ENCODE measurements at regions not wholly inside any gene's neighbourhood (a gene's known extent, or its start where the extent isn't known, plus 50 kb on each side); places are given as distances from the start of the nearest gene placed in this dataset.

- DNase-seq (ENCODE audit: low read depth), result no peak
These were observed 52.8 kb upstream of the FBXL7 start for GRCh38 chr5:15447209-15447608.

DNA sequence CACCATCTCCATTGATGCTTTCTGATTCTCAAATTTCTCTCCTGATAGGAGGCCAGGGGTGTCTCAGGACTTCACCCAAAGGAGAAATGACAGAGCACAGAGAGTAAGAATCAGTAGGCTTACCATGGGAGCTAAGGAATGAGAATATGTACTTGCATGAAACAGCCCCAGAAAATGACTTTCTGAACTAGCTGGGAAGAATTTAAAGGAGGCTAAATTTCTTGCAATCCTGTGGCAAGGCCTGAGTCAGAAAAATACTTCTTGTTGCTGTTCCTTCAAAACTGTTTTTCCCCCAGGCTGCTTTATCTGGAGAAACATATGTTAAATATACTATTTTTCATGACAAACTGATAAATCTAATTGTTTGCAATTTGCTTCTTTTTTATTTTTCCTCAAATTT, 53.4 kb upstream of the FBXL7 start:
- DNase-seq (ENCODE audit: low read depth), result no peak

- no peak for DNase-seq (ENCODE audit: low read depth)
These were observed 57.8 kb upstream of the FBXL7 start for GRCh38 chr5:15442193-15442570.

- no peak for DNase-seq (ENCODE audit: low read depth)
These were observed 58.4 kb upstream of the FBXL7 start for GRCh38 chr5:15441433-15442192.

GRCh38 chr5:15440434-15440833, 59.5 kb upstream of the FBXL7 start:
- no peak for DNase-seq (ENCODE audit: low read depth)

GRCh38 chr5:15439801-15440200, 60.2 kb upstream of the FBXL7 start:
- no peak for DNase-seq (ENCODE audit: low read depth)

DNA sequence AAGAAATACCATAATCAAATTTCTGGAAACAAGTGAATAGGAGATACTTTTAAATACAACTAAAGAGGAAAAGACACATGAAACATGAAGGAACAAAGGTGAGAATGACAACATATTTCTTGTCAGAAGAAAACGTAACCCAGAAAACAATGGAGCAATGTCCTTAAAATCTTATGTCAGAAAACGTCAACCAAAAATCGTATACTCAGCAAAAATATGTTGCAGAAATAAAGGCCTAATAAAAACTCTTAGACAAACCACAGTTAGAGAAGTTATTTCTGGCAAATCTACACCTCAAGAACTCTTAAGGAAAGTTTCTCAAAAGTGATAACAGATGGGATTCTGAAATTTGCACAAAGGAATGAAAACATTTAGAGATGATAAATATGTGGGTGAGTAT, 66.3 kb upstream of the FBXL7 start:
- DNase-seq (ENCODE audit: low read depth), result no peak

- no peak for DNase-seq (ENCODE audit: low read depth)
These were observed 68.1 kb upstream of the FBXL7 start for GRCh38 chr5:15431923-15432322.

DNA sequence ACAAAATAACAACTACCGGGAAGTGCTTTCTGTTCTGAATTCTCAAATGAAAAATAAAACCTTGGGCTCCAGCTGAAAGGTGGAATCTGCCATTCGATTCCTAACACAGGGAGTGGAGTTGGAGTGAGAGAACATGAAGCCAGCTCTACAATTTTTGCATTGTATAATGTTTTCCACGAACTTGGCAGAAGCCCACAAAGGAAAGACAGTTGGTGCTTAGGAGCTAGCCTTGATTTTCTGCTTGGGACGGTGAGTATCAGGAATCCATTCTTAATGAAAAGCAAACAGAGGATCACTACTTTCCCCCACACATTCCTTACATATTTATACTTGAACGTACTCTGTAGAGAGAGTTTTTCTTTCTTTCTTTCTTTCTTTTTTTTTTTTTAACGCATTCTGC, 74.2 kb upstream of the FBXL7 start:
- no peak for DNase-seq (ENCODE audit: low read depth)

- no peak for DNase-seq (ENCODE audit: low read depth)
These were observed 75.2 kb upstream of the FBXL7 start for GRCh38 chr5:15424769-15425168.

DNA sequence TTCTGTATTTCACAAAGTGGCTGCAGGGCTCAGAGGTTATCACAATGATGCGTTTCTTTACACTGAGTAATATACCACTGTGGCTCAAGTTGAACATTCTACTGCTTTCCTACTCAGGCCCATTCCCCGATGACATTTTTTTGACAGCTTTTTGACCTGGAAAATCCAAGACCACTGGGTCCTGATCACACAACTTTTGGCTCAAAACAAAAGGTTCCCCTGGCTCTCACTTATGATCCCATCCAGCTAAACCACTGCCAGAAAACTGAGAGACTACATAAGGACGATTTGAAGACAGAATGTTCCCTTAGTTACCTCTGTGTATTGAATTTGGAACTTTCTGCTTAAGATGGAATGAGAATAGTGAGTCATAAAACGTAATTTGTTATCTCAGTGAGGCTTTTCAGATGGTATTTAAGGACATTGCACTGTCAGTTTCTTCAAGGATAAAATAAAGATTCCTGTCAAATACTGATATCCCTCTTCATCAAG, 78.0 kb upstream of the FBXL7 start:
- DNase-seq (ENCODE audit: low read depth), result no peak

GRCh38 chr5:15421381-15421780, 78.6 kb upstream of the FBXL7 start:
- DNase-seq (ENCODE audit: low read depth), result no peak

DNA sequence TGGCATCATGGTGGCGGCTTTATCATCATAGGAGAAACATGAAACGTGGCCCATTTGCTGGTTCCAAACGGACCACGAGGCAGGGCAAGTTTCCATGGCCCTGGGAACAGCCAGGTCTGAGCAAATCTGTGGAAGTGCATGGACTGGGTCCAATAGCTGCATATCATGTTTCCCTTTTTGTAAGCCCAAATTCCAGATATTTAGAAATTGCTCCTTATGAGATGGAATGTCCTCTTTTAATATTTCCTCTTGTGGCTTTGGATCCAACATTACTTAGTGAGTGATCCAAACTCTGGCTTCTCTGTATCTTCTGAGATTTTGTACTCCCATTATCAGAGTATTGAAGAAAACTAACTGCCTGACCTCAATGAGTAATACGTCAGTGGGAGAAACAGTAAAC, 79.8 kb upstream of the FBXL7 start:
- no peak for DNase-seq (ENCODE audit: low read depth)

DNA sequence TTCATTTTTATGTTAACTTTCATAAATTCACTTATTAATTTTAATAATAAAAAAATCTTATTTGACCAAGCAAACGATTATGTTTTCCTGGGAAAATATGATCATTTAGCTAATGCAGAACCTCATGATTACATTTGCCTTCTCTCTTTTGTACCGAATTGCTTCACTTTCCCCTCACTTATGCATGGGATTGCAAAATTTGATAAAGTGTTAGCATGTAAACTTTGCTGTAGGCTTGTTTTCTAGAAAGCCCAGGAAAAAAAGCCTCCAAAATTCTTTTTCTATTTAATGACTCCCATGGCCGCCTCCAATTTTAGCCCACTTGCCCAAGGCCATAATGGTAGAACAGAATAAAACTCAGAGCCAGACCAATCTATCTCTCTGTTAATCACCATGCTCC, 82.8 kb upstream of the FBXL7 start:
- DNase-seq (ENCODE audit: low read depth), result no peak

DNA sequence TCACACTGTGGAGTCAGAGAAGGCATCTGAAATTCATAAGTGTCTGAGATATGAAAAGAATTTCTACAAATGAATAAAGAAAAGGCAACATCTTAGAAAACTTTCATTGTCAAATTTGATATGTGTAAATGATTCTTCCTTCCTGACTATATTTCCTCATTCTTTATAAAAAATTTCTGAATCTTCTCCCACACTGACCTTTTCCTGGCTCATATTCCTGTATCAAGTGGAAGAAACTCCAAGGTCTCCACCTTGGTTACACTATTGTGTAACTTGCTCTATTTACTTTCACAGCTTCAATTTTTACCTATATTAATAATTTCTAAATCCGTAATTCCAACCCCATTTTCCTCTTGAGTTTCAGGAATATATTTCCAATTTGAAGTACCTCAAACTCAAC, 93.5 kb upstream of the FBXL7 start:
- no peak for DNase-seq (ENCODE audit: low read depth)

DNA sequence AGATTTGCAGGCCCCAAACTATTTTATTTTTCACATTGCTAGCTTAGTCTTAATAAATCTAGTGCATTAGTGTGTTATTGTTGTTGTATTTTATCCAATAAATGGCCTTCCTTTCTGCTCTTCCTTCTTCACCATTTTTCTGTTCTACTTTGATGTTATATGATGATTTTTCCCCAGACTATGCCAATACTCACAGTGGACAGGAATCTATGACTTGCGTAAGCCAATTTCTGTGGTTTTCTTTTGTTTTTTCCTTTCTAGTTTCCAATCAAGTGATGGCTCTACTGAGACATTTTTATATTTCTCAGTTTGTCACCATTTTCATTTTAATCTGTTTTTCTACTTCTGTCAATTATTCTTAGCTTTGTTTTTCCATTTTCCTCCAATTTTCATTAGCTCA, 106.8 kb upstream of the FBXL7 start:
- no peak for DNase-seq (ENCODE audit: low read depth)

DNA sequence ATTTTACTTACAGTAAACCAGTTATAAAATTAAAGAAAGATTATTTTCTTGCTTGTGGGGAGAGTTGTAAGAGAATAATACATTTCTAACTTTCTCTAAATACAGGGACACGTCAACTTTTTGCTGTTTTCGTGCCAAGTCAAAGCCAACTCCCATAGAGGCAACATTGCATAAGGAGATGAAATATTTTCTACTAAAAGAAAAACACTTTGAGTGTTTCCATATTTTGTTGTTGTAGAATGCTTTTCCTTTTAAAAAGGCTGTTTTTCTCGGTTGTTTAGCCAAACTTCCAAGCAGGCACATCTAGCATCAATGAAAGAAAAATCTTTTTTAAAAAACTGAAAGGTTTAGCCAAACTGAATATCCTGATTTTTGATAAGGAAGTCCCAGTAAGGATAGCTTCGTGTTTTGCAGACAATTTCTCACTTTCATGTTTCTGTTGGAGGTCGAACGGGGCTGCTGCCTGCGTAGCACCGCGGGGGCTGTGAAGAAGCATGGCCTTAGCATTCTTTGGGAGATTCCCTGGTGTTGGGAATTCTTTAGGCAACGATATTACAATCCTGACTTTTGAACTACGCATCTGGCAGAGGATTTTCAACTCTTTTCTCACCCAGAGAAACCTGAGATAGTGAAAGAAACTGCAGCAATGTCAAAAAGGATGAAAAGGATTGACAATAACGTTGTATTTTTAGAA, 108.1 kb upstream of the FBXL7 start:
- DNase-seq (ENCODE audit: low read depth), result no peak

DNA sequence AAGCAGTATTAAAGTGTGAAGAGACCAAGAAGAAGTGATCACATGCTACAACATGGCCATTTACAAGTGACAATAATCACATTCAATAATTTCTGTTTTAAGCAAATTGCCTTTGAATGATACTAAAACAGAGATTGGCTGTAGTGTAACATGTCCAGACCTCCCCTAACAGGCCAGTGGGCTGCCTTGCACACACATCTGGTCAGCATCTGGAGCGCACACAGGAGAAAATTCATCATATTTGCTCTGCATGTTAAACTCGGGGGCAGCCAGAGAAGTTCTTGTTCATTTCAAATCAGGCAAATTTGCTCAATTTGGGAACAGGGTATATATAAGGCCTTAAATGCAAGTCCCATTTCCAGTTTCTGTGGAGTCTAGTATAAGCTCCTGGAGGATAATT, 111.1 kb upstream of the FBXL7 start:
- no peak for DNase-seq (ENCODE audit: low read depth)

DNA sequence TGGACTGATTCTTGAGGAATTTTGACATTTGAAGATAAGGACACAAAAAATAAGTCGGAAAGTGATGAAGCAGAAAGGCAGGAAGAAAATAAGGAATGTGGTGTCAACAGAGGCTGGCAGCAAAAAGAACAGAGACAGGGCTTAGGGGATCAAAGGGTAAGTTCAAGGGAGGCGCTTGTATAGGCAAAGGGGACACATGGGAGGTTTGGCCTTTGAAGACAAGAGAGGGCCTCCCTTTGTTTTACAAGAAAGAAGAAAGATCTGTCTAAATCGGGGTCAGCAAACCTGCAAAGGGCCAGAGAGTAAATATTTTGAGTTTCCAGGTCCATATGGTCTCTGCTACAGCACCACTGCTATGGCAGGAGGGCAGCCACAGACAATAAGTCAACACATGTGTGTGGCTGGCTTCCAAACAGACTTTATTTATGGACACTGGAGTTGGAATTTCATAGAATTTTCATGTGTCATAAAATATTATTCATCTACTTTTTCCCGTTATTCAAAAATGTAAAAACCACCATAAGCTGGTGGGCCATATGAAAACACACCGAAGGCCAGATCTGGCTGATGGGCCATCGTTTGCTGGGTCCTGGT, 112.0 kb upstream of the FBXL7 start:
- DNase-seq (ENCODE audit: low read depth), result no peak

DNA sequence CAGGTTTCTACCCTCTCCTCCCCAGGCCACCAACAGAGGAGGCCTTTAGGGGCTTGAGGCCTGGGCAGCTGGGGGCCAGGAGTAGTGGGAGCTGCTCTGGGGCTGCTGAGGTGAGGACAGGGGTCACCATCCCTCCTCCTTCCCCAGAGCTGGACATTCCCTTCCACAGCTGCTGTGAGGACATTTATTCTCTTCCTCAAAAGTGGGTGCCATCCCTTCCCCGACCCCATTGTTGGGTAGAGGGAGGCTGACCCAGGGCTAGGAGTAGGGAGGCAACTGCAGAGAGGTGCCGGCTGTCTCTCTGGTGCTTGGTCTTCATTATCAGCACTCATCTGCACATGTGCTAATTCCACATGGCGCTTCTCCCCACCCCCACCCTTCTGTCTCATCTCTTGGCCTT, 113.9 kb upstream of the FBXL7 start:
- DNase-seq (ENCODE audit: low read depth), result no peak

DNA sequence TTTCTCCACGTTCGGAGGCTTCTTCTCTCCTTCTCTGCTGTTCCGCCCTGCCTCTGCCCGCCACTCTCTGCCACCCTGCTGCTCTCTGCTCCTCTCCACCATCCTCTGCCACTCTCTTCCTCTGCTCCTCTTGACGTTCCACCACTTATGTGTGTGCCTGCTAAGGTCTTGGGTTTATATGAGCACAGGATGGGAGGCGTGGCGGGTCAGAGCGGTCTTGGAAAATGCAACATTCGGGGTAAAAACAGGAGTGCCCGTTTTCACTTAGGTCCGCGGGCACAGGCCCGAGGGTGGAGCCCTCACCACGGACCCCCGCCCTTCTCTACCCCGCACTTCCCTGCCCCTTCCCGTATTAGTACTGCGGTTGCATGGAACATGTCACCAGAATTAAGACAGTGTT, 114.4 kb upstream of the FBXL7 start:
- DNase-seq (ENCODE audit: low read depth), result no peak

DNA sequence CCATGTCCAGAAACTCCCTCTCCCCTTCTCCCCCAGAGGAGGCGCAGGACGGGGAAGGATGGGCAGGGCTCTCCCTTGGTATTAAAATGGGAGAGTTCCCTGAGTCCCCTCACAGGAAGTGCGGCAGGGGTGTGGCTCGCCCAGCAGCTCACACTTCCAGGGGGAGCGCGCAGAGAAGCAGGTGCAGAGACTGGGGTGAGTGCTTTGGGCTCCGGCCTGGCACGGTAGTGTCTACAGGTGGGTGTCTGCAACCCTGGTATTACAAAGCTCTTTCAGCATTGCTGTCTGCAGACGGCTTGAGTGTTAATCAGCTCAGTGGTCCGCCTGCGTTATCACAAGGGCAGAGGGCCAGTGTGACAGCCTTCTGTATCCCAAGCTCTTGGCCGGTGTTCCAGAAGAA, 114.9 kb upstream of the FBXL7 start:
- DNase-seq (ENCODE audit: low read depth), result no peak

DNA sequence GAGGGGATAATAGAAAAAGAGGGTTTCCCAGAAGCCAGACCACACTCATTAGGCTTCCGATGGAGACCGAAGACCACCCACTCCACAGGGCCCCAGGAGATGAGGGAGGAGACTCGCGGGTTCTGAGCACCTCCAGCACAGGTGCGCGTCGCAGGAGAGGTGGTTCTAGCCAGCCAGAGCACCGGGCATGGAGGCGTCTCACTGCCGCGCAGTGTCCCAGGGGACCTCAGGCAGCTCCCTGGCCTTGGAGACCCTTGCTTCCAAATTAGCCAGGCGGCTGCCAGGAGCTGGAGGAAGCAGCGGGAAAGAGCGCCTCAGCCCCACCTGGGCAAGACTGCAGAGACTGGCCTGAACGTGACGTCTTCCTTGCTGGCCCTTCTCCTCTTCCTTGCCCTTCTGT, 115.4 kb upstream of the FBXL7 start:
- no peak for DNase-seq (ENCODE audit: low read depth)
